NCI-H510A treated with DMSO at 0.1 percent for 48 hours (cell line): ENCODE measurements at regions not wholly inside any gene's neighbourhood (a gene's known extent, or its start where the extent isn't known, plus 50 kb on each side); places are given as distances from the start of the nearest gene placed in this dataset.
"Not testable (repeated sequence)": the region's sequence is repeated elsewhere in the genome, so short reads cannot be mapped to it uniquely, and the experiment has no call there.

Experiments
- DNase-seq: peaks from one replicate; lab custom pipeline; 2025; lab: John Stamatoyannopoulos, UW

- no peak for DNase-seq
These were observed 603.8 kb downstream of the CDH8 start for GRCh38 chr16:61432421-61432820.

DNA sequence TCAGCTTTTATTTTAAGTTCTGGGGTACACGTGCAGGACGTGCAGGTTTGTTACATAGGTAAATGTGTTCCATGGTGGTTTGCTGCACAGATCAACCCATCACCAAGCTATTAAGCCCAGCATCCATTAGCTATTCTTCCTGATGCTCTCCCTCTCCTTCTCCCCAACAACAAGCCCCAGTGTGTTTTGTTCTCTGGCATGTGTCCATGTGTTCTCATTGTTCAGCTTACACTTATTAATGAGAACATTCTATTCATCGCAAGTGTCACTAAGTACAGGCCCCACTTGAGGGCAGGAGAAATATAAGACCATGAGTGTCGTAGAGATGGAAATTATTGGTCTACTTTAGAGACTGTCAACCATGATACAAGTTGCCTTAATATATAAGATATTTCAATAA lies 615.1 kb downstream of the CDH8 start:
- peak; percentile 8 for DNase-seq

- no peak for DNase-seq
These were observed 616.4 kb downstream of the CDH8 start for GRCh38 chr16:61419791-61420190.

GRCh38 chr16:61418802-61419201 lies 617.4 kb downstream of the CDH8 start:
- DNase-seq: not testable (repeated sequence)

DNA sequence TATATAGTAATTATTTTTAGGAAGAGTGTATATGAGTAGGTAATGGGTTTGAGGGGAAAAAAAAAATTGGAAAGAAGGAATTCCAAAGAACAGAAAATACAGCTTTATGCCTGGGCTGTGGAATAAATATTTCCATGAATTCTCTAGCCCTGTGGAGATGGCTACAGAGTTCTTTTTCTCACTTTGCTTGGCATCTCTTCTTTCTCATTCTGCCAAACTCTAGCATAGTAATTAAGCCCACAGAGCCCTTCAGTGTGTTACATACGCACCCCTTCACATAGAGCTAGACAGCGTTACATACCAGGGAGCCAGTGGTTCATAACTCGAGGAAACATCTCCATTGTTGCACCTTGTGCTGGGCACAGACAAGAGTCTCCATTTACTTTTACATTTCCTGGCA lies 621.1 kb downstream of the CDH8 start:
- no peak for DNase-seq

DNA sequence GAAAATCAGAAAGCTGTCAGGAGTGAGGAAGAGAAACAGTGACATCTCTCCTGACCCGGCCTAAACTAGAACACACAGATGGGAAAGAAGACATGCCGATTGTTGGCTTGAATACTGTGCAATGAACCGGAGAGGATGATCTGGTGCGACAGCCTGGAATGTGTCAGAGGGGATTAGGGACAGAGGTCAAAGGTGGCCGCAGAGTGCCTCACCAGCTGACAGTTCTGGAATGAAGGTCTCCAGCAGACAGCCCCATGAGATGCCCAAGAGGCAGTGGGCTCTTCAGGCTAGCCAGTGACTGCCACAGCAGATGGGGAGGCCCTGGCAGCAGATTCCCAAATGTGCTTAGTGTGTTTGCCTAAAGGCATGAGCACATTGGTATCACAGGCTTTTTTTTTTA lies 623.2 kb downstream of the CDH8 start:
- no peak for DNase-seq

GRCh38 chr16:61412562-61412961 lies 623.7 kb downstream of the CDH8 start:
- no peak for DNase-seq

GRCh38 chr16:61409604-61410003 lies 626.6 kb downstream of the CDH8 start:
- no peak for DNase-seq

DNA sequence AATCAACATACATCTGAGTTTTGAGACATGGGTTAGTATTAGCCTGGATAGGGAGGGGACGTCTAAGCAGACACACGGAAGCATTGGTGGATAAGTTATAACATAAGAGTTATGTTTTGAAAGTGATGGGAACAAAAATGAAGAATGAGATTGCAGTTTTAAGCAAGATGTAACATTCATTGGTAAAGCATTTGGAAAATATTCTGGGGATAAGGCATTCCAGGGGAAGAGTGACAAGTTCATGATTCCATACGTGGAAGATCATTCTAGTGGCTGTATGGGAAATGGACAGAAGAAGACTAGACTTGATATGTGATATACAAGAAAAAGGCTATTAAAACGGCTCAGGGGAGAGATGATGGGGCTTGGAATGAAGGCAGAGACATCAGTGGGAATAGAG lies 632.9 kb downstream of the CDH8 start:
- DNase-seq: no peak

- no peak for DNase-seq
These were observed 644.3 kb downstream of the CDH8 start for GRCh38 chr16:61391896-61392295.

- DNase-seq: no peak
These were observed 645.1 kb downstream of the CDH8 start for GRCh38 chr16:61390965-61391637.

GRCh38 chr16:61385392-61386071 lies 650.7 kb downstream of the CDH8 start:
- no peak for DNase-seq

DNA sequence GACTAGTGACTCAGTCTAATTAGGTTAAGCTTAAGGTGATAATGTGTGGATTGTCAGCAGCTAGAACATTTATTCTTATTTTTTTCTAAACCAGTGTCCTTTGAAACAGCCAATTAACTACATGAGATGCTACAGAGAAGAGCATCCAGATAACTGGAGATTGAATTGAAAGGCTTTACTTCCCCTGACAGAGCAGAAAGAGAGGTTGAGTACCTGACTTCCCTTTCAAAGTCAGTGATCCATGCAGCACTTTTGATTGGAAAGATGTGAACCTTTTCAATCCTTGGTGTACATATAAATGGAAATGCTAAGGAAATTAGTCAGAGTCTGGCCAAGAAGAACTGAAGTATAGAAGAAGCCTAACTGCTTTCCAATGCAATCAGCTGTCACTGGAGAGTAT lies 653.8 kb downstream of the CDH8 start:
- DNase-seq: peak; percentile 63

GRCh38 chr16:61379311-61379710 lies 656.9 kb downstream of the CDH8 start:
- no peak for DNase-seq

DNA sequence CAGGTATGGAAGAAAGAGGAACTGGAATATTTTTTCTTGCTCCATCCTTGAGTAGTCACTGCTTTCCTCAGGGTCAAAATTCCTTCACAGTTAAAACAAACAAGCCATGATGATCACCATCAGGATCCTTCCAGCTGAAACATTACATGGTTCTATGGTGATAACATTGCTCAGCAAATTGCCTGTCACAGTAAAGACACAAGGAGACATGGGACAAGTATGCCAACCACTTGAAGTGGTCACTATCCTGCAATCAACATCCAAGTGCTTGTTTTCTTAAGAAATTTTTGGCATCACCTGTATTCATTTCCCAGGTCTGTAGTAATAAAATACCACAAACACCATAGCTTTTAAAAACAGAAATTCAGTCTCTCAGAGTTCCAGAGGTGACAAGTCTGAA lies 662.2 kb downstream of the CDH8 start:
- no peak for DNase-seq

GRCh38 chr16:61371881-61372280 lies 664.4 kb downstream of the CDH8 start:
- DNase-seq: no peak

- DNase-seq: no peak
These were observed 664.9 kb downstream of the CDH8 start for GRCh38 chr16:61371388-61371787.

DNA sequence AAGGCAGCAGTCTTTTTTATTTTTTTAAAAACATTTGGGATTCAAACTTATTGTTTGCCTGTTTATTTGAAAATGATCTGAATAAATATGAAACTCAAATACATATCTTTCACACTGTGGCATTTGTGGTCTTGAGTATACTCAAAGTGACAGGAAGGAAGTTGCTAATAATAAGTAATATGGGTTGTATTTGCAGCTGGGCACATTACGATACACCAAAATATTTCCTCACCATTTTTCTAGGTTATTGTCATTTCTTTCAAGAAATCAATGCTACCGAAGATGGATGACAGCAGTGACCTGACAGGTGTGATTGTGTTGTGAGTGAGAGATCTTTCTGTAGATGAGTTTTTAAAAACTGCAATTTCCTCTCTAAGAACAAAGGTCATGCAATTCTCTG lies 665.7 kb downstream of the CDH8 start:
- no peak for DNase-seq

DNA sequence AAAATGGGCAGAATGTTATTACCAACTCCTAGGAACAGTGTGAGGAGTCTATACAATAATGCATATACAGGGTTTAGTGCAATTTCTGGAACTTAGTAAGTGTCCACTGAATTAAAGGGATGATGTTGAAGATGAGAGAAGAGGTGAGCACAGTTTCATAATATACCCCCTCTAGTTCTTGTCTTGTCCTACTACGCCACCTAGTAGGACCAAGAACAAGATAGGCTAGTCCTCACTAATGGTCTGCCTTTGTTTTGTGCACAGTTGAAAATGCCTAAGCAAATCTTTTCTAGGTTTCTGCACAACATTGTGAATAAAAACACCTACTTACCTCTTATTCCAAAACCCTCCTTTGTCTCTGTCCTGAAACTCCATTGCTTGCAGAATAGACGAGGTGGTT lies 670.2 kb downstream of the CDH8 start:
- DNase-seq: no peak

DNA sequence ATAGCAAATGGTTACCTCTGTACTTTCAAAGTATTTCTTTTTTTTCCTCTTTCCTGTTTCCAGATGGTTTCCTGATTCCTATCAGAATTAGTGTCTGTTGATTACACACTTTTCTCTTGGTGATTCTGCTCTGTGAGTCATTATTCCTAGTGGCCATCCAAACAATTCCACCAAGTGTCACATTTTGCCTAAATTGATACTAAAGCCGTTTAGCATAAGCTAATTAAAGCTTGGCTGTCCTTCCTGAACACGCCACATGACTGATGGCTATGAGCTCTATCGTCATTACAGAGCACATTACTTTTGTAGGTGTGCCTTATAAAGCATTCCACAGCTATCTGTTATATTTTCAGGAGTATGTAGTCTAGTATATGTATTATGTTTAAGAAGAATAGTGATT lies 671.2 kb downstream of the CDH8 start:
- DNase-seq: no peak

DNA sequence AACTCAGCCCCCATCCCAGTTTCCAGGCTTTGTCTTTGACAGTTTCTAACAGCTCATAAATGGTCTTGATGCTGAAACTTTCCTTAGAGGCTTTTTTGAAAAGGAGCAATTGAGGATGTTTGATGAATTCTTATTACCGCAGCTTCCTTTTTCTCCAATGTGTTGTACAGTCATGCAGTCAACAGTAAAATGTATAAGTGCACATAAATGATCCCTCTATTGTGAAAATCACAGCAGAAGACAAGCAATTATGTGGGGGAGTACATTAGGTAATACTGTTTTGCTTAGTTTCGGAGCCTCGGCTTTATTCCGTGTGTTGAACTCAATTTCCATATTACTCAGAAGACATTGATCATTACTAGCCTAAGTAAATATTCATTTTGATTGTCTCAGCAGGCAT lies 673.7 kb downstream of the CDH8 start:
- no peak for DNase-seq

GRCh38 chr16:61344791-61345190 lies 691.4 kb downstream of the CDH8 start:
- no peak for DNase-seq

GRCh38 chr16:61332461-61332860 lies 703.8 kb downstream of the CDH8 start:
- no peak for DNase-seq

DNA sequence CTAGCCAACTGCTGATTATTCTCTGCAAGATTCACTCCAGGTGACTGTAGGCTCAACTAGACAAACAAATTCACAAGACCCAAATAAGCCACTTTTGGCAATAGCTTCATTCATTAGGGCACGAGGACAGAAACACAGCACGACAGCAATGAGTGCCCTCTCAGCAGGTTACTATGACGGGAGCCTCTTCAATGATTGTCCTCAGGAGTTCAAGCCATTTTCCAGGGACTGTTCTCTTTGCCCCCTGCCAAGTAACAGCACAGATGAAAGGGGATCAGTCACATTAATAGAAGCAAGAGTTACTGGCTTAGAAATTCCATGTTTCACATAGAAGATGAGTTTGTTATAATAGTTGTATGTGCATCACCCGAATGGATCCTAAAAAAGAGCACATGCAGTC lies 712.2 kb downstream of the CDH8 start:
- no peak for DNase-seq
